Effector memory CD8-positive, alpha-beta T cell (primary cell): ENCODE measurements at regions not wholly inside any gene's neighbourhood (a gene's known extent, or its start where the extent isn't known, plus 50 kb on each side); places are given as distances from the start of the nearest gene placed in this dataset.
"Not testable (repeated sequence)": the region's sequence is repeated elsewhere in the genome, so short reads cannot be mapped to it uniquely, and the experiment has no call there.

Experiments
- ATAC-seq: fragments of 150-1000 bp; cut with Tn5 transposase; replicated peaks from 2 replicates; pipeline ENCODE4 v1.10.0; 2021; ENCODE audit warnings: mild to moderate bottlenecking, moderate library complexity
- DNase-seq, 3 experiments: peaks; one replicate each; pipeline ENCODE4 v3.0.0; 2021
- H3K27ac Mint-ChIP-seq, 2 donors: one replicate each; pipeline ENCODE4 v1.8.0; 2022; ENCODE audit warnings: mild to moderate bottlenecking in 2 of 2, mixed read lengths in 2 of 2, moderate library complexity in 2 of 2
- H3K27me3 Mint-ChIP-seq, 2 donors: one replicate each; pipeline ENCODE4 v1.8.0; 2022; ENCODE audit warnings: mixed read lengths in 2 of 2
- H3K36me3 Mint-ChIP-seq: one replicate; pipeline ENCODE4 v1.8.0; 2022; ENCODE audit warnings: mild to moderate bottlenecking, moderate library complexity, mixed read lengths; ENCODE audit not compliant: insufficient read depth
- H3K4me1 Mint-ChIP-seq, 2 donors: one replicate each; pipeline ENCODE4 v1.8.0; 2022; ENCODE audit warnings: low read depth in 2 of 2, mixed read lengths in 2 of 2
- H3K4me3 Mint-ChIP-seq, 2 donors: one replicate each; pipeline ENCODE4 v1.8.0; 2022; ENCODE audit warnings: mild to moderate bottlenecking in 2 of 2, mixed read lengths in 2 of 2, moderate library complexity in 2 of 2
- H3K9me3 Mint-ChIP-seq, 2 donors: one replicate each; pipeline ENCODE4 v1.8.0; 2022; ENCODE audit warnings: mixed read lengths in 2 of 2

GRCh38 chr1:221993444-221993948, 251.6 kb upstream of the DUSP10 start:
- no peak overlapping the region for H3K4me3 Mint-ChIP-seq
- peaks cover 0 to 3% of the 10 kb centered on the region in 2 donors for H3K9me3 Mint-ChIP-seq
- H3K4me1 Mint-ChIP-seq: peaks cover 11 to 13% of the 10 kb centered on the region in 2 donors
- no peak for DNase-seq
- no peak overlapping the region for H3K27ac Mint-ChIP-seq
- no peaks in the 10 kb centered on the region for H3K27me3 Mint-ChIP-seq
- ATAC-seq: no peak
- H3K36me3 Mint-ChIP-seq: no peaks in the 10 kb centered on the region

DNA sequence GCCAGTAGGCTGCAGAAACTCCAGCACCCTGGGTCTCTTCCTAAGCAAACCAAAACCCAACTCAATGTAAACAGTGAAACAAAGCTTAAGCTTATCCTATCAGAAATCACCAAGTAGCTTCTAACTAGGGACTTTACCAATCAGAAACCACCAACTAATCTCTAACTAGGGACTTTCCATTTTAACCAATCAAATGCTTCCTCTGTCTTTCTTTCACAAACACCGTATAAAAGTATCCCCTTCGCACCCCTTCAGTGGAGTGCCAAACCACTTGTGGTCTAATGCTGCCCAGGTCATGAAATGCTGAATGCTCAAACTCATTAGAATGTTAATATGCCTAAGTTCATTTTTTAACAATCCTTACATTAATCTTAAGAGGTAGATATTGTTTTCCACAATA, 250.5 kb upstream of the DUSP10 start:
- peaks cover 0 to 3% of the 10 kb centered on the region in 2 donors for H3K9me3 Mint-ChIP-seq
- no peak for DNase-seq
- ATAC-seq: peak; percentile 39
- H3K4me1 Mint-ChIP-seq: peaks cover 11 to 13% of the 10 kb centered on the region in 2 donors
- no peak overlapping the region for H3K4me3 Mint-ChIP-seq
- H3K27ac Mint-ChIP-seq: no peak overlapping the region
- H3K27me3 Mint-ChIP-seq: no peaks in the 10 kb centered on the region
- no peaks in the 10 kb centered on the region for H3K36me3 Mint-ChIP-seq

GRCh38 chr1:221991221-221991620, 249.3 kb upstream of the DUSP10 start:
- no peak for ATAC-seq

DNA sequence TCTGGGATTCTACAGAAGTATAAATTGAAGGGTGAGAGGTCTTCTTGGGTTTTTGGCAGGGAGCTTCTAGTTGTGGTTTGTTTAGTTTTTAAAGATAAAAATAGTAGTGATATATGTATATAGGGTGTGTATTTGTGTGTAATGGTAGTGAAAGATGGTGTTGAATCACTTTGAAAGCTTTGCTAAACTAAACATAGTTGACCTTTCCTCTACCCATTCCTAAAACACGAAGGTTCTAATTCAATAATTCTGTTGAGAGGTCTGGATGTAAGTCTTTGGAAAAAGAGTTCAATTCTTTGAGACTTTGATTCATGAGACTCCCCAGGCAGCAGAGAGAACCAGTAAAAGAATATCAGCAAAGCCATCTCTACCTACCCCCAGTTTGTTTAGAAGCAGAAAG, 247.9 kb upstream of the DUSP10 start:
- Mint-ChIP-seq H3K4me1 (peaks cover 8 to 13% of the 10 kb centered on the region in 2 donors), H3K27me3 (no peaks in the 10 kb centered on the region), H3K27ac (no peak overlapping the region), H3K4me3 (no peak overlapping the region), H3K9me3 (peaks cover 0 to 3% of the 10 kb centered on the region in 2 donors), H3K36me3 (no peaks in the 10 kb centered on the region)
- ATAC-seq (no peak), DNase-seq (no peak)

More at GRCh38 chr1:221991221-221991620, 249.3 kb upstream of the DUSP10 start:
- Mint-ChIP-seq H3K4me3 (no peak overlapping the region), H3K9me3 (peaks cover 0 to 3% of the 10 kb centered on the region in 2 donors), H3K4me1 (peaks cover 11 to 13% of the 10 kb centered on the region in 2 donors), H3K36me3 (no peaks in the 10 kb centered on the region), H3K27me3 (no peaks in the 10 kb centered on the region), H3K27ac (no peak overlapping the region)
- DNase-seq: no peak

DNA sequence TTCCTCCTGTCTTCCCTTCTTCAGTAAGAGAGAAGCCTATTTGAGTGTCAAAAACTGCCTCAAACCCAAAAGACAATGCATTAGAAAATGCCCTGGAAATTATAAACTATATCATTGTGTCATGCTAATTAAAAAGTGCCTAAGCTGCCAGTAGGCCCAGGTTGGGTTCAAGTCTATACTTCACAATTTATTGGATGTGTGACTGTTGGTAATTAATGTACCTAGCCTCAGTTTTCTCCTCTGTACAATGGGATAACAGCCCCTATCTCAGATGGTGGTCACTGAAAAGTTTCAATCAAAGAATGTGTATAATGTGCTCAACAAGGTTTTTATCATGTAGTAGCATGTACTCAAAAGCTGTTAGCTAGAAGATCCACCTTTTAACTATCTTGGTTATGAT, 246.9 kb upstream of the DUSP10 start:
- H3K27me3 Mint-ChIP-seq: peaks cover 0 to 2% of the 10 kb centered on the region in 2 donors
- H3K36me3 Mint-ChIP-seq: no peaks in the 10 kb centered on the region
- ATAC-seq: no peak
- peaks cover 0 to 3% of the 10 kb centered on the region in 2 donors for H3K9me3 Mint-ChIP-seq
- H3K27ac Mint-ChIP-seq: no peak overlapping the region
- H3K4me1 Mint-ChIP-seq: peaks cover 3 to 9% of the 10 kb centered on the region in 2 donors
- H3K4me3 Mint-ChIP-seq: no peak overlapping the region
- no peak for DNase-seq

DNA sequence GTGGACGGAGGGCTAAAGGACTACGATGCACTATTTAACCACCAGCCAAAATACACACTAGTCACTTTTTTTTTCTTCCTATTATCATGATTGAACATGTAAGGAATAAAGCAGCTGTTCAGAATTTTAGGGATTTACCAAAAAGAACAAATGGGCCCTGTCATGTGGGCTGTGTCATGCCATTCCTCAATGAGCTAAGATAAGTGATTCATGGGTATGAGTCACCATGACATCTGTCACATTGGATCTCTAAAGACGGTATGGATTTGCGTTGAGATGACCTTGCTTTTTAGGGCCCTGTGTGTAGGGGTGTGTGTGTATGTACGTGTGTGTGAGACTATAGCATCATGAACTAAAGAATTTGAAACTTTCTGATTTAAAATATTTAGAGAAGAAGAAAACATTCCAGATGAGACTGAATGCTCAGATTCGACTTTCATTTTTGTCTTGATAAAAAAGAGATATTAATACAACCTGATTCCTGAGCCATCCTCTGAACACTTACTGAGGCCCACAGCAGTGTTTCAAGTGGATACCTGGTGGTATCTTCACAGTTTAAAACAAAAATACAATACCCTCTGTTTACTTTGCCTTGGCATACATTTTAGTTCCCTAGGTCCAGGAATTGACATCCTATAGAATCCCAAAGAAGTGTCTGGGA, 246.1 kb upstream of the DUSP10 start:
- H3K4me1 Mint-ChIP-seq: peaks cover 1 to 9% of the 10 kb centered on the region in 2 donors
- ATAC-seq (no peak), DNase-seq (no peak)
- H3K9me3 Mint-ChIP-seq: peaks cover 0 to 3% of the 10 kb centered on the region in 2 donors
- no peak overlapping the region for H3K4me3 Mint-ChIP-seq
- H3K27me3 Mint-ChIP-seq: peaks cover 6 to 11% of the 10 kb centered on the region in 2 donors
- H3K36me3 Mint-ChIP-seq: no peaks in the 10 kb centered on the region
- H3K27ac Mint-ChIP-seq: no peak overlapping the region

DNA sequence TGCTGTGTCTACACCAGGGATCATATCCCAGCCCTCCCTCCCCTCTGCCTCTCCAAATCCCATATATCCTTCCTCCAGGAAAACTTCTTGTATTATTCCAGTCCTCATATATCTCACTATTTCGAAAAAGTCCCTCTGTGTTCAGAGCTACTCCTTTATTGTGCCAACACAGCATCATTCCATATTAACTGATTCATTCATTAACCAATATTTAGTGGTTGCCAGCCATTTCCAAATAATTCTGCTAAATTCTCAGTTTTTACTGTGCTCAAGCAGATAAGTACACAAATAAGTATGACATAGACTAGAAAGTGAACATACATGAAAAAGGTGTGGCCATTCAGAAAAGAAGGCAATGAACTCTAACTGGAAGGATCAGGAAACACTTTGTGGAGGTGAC, 241.6 kb upstream of the DUSP10 start:
- DNase-seq: no peak
- Mint-ChIP-seq H3K36me3 (no peaks in the 10 kb centered on the region), H3K4me3 (no peak overlapping the region)

GRCh38 chr1:221981461-221981860, 239.6 kb upstream of the DUSP10 start:
- Mint-ChIP-seq H3K27me3 (peaks cover 6 to 12% of the 10 kb centered on the region in 2 donors), H3K4me1 (no peaks in the 10 kb centered on the region), H3K27ac (no peak overlapping the region), H3K4me3 (no peak overlapping the region), H3K9me3 (no peaks in the 10 kb centered on the region), H3K36me3 (no peaks in the 10 kb centered on the region)
- DNase-seq (no peak), ATAC-seq (no peak)

More for the DNA sequence above, 241.6 kb upstream of the DUSP10 start:
- Mint-ChIP-seq H3K9me3 (no peaks in the 10 kb centered on the region), H3K27me3 (peaks cover 6 to 12% of the 10 kb centered on the region in 2 donors), H3K27ac (no peak overlapping the region), H3K4me1 (no peaks in the 10 kb centered on the region)
- ATAC-seq: no peak

- Mint-ChIP-seq H3K9me3 (no peaks in the 10 kb centered on the region), H3K27ac (peak overlapping the region in 1 of 2 donors; percentile 12)
- DNase-seq: no peak
These were observed 237.6 kb upstream of the DUSP10 start for GRCh38 chr1:221979444-221980032.

DNA sequence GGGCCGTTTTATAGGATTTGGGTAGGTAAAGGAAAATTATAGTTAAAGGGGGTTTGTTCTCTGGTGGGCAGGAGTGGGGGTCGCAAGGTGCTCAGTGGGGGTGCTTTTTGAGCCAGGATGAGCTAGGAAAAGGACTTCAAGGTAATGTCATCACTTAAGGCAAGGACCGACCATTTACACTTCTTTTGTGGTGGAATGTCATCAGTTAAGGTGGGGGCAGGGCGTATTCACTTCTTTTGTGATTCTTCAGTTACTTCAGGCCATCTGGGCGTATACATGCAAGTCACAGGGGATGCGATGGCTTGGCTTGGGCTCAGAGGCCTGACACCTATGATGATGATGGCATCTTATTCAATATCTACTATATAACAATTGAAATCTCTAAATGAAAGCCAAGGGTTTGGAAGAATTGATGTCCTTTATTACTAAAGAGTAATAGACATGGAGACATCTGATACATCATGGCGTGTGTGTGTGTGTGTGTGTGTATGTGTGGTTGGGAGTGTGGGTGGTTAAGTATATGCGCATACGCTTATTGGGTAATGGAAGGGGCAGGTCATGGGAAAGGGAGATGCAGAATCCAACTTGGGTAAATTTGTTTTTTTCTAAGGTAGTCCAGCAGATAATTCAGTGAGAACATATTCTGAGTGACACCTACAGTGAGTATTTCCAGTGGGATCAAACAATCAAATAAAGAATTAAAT, 236.9 kb upstream of the DUSP10 start:
- ATAC-seq, H3K27ac Mint-ChIP-seq, H3K4me3 Mint-ChIP-seq, H3K9me3 Mint-ChIP-seq, H3K4me1 Mint-ChIP-seq, H3K27me3 Mint-ChIP-seq, H3K36me3 Mint-ChIP-seq, DNase-seq: not testable (repeated sequence)

More at GRCh38 chr1:221979444-221980032, 237.6 kb upstream of the DUSP10 start:
- H3K27me3 Mint-ChIP-seq: peaks cover 6 to 12% of the 10 kb centered on the region in 2 donors
- H3K4me1 Mint-ChIP-seq: no peaks in the 10 kb centered on the region
- no peak for ATAC-seq
- H3K36me3 Mint-ChIP-seq: no peaks in the 10 kb centered on the region
- no peak overlapping the region for H3K4me3 Mint-ChIP-seq

- ATAC-seq, H3K36me3 Mint-ChIP-seq, H3K9me3 Mint-ChIP-seq, H3K27me3 Mint-ChIP-seq, H3K4me3 Mint-ChIP-seq, H3K4me1 Mint-ChIP-seq, H3K27ac Mint-ChIP-seq, DNase-seq: not testable (repeated sequence)
These were observed 231.9 kb upstream of the DUSP10 start for GRCh38 chr1:221973787-221974186.

DNA sequence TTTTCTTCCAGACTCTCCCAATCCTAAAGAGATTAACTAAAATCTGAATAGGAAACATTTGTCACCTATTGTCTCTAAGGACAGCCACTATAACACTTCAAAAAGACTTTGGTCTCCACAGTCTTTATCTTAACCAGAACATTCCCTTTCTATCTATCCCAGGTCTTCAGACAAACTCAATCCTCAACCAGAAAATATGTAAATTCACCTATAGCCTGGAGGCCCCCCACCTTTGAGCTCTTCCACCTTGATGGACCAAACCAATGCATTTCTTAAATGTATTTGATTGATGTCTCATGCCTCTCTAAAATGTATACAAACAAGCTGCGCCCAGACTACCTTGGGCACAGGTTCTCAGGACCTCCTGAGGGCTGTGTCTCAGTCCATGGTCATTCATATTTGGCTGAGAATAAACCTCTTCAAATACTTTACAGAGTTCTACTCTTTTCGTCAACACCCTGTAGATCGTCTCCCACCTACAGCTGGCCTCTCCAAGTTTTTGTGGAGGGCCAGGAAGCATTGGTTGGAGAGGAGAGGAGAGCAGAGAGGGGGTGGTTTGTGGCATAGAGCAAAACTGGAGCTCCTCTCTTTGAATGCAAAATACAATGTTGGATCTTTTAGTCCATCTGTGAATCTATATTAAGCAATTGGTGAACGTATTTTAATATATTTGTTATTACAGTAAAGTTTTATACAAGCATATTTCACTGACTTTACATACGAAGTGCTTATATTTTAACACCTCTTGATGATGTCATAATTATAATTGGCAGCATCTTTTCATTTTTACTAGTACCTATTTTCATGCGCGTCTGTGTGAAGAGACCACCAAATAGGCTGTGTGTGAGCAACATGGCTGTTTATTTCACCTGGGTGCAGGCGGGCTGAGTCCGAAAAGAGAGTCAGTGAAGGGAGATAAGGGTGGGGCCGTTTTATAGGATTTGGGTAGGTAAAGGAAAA, 230.7 kb upstream of the DUSP10 start:
- no peak for DNase-seq
- peaks cover 3% of the 10 kb centered on the region for H3K36me3 Mint-ChIP-seq
- H3K4me3 Mint-ChIP-seq: no peak overlapping the region
- ATAC-seq: no peak
- no peaks in the 10 kb centered on the region for H3K4me1 Mint-ChIP-seq
- no peaks in the 10 kb centered on the region for H3K9me3 Mint-ChIP-seq
- no peak overlapping the region for H3K27ac Mint-ChIP-seq
- no peaks in the 10 kb centered on the region for H3K27me3 Mint-ChIP-seq

DNA sequence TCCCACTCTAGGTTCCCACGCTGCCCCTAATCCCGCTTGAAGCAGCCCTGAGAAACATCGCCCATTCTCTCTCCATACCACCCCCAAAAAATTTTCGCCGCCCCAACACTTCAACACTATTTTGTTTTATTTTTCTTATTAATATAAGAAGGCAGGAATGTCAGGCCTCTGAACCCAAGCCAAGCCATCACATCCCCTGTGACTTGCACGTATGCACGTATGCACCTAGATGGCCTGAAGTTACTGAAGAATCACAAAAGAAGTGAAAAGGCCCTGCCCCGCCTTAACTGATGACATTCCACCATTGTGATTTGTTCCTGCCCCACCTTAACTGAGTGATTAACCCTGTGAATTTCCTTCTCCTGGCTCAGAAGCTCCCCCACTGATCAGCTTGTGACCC, 229.1 kb upstream of the DUSP10 start:
- not testable (repeated sequence) for ATAC-seq, H3K36me3 Mint-ChIP-seq, DNase-seq, H3K27me3 Mint-ChIP-seq, H3K9me3 Mint-ChIP-seq, H3K4me3 Mint-ChIP-seq, H3K27ac Mint-ChIP-seq, H3K4me1 Mint-ChIP-seq
